Smooth muscle cell (in vitro differentiated cells): ENCODE measurements at regions not wholly inside any gene's neighbourhood (a gene's known extent, or its start where the extent isn't known, plus 50 kb on each side); places are given as distances from the start of the nearest gene placed in this dataset.

Experiments used
- DNase-seq: peaks from one replicate; lab custom pipeline; 2025; ENCODE audit not compliant: unreplicated experiment; lab: John Stamatoyannopoulos, UW
- H2AFZ ChIP-seq: fragments of 200-600 bp; sonication (generic); 2 replicates; pipeline ENCODE4 v1.6.0; 2016; ENCODE audit warnings: antibody characterized with exemption, low read depth, mild to moderate bottlenecking
- H3F3A ChIP-seq: fragments of 200-600 bp; sonication (generic); 2 replicates; pipeline ENCODE4 v1.6.0; 2017; ENCODE audit warnings: antibody characterized with exemption, low read depth
- H3K27ac ChIP-seq: fragments of 200-600 bp; sonication (generic); 2 replicates; pipeline ENCODE4 v1.5.1; 2016; ENCODE audit warnings: low read depth, mild to moderate bottlenecking
- H3K27me3 ChIP-seq: fragments of 200-600 bp; sonication (generic); 2 replicates; pipeline ENCODE4 v1.6.1; 2016; ENCODE audit warnings: low read depth, mild to moderate bottlenecking
- H3K36me3 ChIP-seq: fragments of 200-600 bp; sonication (generic); 2 replicates; pipeline ENCODE4 v1.5.1; 2016; ENCODE audit warnings: low read depth
- H3K4me1 ChIP-seq: fragments of 200-600 bp; sonication (generic); 2 replicates; pipeline ENCODE4 v1.5.1; 2016; ENCODE audit warnings: low read depth
- H3K4me2 ChIP-seq: fragments of 200-600 bp; sonication (generic); 2 replicates; pipeline ENCODE4 v1.6.0; 2016; ENCODE audit warnings: mild to moderate bottlenecking
- H3K4me3 ChIP-seq: fragments of 200-600 bp; sonication (generic); 2 replicates; pipeline ENCODE4 v1.5.1; 2016; ENCODE audit warnings: mild to moderate bottlenecking
- H3K79me2 ChIP-seq: fragments of 200-600 bp; sonication (generic); 2 replicates; pipeline ENCODE4 v1.6.0; 2016; ENCODE audit warnings: low read depth, mild to moderate bottlenecking
- H3K9ac ChIP-seq: fragments of 200-600 bp; sonication (generic); 2 replicates; pipeline ENCODE4 v1.6.0; 2016; ENCODE audit warnings: low read depth
- H3K9me3 ChIP-seq: fragments of 200-600 bp; sonication (generic); replicated peaks from 2 replicates; pipeline ENCODE4 v1.5.1; 2016; ENCODE audit warnings: low read depth
- H4K20me1 ChIP-seq: fragments of 200-600 bp; sonication (generic); 2 replicates; pipeline ENCODE4 v1.6.0; 2016; ENCODE audit warnings: low read depth
- CTCF ChIP-seq: fragments of 200-600 bp; sonication (generic); IDR thresholded peaks from 2 replicates; pipeline ENCODE4 v1.5.1; 2017; ENCODE audit warnings: borderline replicate concordance, mild to moderate bottlenecking, antibody characterized with exemption; ENCODE audit not compliant: insufficient read depth, poor library complexity, severe bottlenecking
- WGBS: methylation state at CpG from one replicate; pipeline ENCODE4 v1.1.7; 2016; ENCODE audit warnings: low lambda C conversion rate; 5-methylcytosine and 5-hydroxymethylcytosine counted together

- H3F3A ChIP-seq = peaks cover 6% of the 10 kb centered on the region
- no peak overlapping the region for H3K27ac ChIP-seq
- no peaks in the 10 kb centered on the region for H3K36me3 ChIP-seq
- H3K4me3 ChIP-seq = no peak overlapping the region
- no peak overlapping the region for H2AFZ ChIP-seq
- H4K20me1 ChIP-seq = no peaks in the 10 kb centered on the region
- WGBS = 90% methylated on average over 6 of the region's 6 CpGs
- no peak for DNase-seq
- H3K79me2 ChIP-seq = no peaks in the 10 kb centered on the region
- TF ChIP-seq CTCF = no peak
- no peak overlapping the region for H3K9ac ChIP-seq
- H3K9me3 ChIP-seq = no peaks in the 10 kb centered on the region
- peaks cover 5% of the 10 kb centered on the region for H3K4me1 ChIP-seq
- H3K27me3 ChIP-seq = no peaks in the 10 kb centered on the region
- no peak overlapping the region for H3K4me2 ChIP-seq
Observed at GRCh38 chr10:113320987-113321386, 231.9 kb upstream of the HABP2 start.

GRCh38 chr10:113322843-113323242, 230.0 kb upstream of the HABP2 start:
- Histone ChIP-seq H3K9me3 (no peaks in the 10 kb centered on the region), H2AFZ (no peak overlapping the region), H3K36me3 (no peaks in the 10 kb centered on the region), H3K27ac (no peak overlapping the region), H3K9ac (no peak overlapping the region), H3K27me3 (no peaks in the 10 kb centered on the region), H3K4me1 (peaks cover 18% of the 10 kb centered on the region), H3K4me3 (no peak overlapping the region), H3F3A (peaks cover 17% of the 10 kb centered on the region), H3K79me2 (no peaks in the 10 kb centered on the region), H4K20me1 (no peaks in the 10 kb centered on the region), H3K4me2 (no peak overlapping the region)
- WGBS = 85% methylated on average over 4 of the region's 4 CpGs
- TF ChIP-seq CTCF = no peak
- no peak for DNase-seq

- TF ChIP-seq CTCF = no peak
- WGBS = 86% methylated on average over 4 of the region's 4 CpGs
- no peaks in the 10 kb centered on the region for H4K20me1 ChIP-seq
- no peaks in the 10 kb centered on the region for H3K79me2 ChIP-seq
- no peak overlapping the region for H2AFZ ChIP-seq
- peaks cover 18% of the 10 kb centered on the region for H3K4me1 ChIP-seq
- H3K4me2 ChIP-seq = no peak overlapping the region
- H3K9me3 ChIP-seq = no peaks in the 10 kb centered on the region
- peaks cover 17% of the 10 kb centered on the region for H3F3A ChIP-seq
- no peak overlapping the region for H3K4me3 ChIP-seq
- H3K27me3 ChIP-seq = no peaks in the 10 kb centered on the region
- H3K27ac ChIP-seq = no peak overlapping the region
- H3K36me3 ChIP-seq = no peaks in the 10 kb centered on the region
- DNase-seq = no peak
- no peak overlapping the region for H3K9ac ChIP-seq
Observed at GRCh38 chr10:113323985-113324384, 228.9 kb upstream of the HABP2 start.
